HG03097 (cell line): ENCODE measurements at regions not wholly inside any gene's neighbourhood (a gene's known extent, or its start where the extent isn't known, plus 50 kb on each side); places are given as distances from the start of the nearest gene placed in this dataset.
A peak's percentile ranks its signal among the peaks of the same experiment; 100 is the strongest.

Experiments
- ATAC-seq: cut with Tn5 transposase; IDR thresholded peaks from one replicate; pipeline ENCODE4 v1.9.1; 2021; ENCODE audit not compliant: unreplicated experiment, low FRiP score

DNA sequence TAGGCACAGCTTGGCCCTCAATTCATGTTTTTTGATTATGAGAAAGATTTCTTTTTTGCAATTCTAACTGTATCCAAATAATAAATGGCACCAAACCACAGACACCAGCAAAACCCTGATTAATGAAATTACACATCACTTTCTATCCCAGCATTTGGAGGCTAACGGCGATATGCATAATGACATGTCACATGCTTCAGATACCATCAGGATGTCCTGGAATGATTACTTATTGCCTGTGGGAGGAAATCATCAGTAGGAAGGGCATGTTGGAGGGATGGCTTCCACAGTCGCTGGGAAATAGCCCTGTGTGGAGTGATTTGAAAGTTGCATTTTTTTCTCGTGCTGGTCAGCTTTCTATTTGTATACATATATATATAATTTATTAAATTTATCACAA is 121.7 kb downstream of the CMPK2 start:
- ATAC-seq: no peak

DNA sequence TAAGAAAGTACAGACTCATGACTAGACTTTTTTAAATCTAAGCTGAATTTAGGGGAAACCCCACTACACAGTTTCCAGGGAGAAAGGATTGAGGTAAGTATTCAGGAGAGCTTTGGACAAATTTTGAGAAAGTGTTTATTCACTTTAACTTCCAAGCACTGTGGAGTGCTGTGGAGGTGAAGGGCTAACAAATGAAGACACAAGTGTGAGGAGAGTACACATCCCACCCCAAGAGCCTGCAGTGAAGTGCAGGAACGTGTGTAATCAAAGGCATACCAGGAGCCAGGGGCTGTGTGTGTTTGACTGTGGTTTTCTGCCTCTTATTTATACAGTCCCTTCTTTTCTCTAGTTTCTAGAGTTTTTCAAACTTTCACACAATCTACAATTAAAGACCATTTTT is 118.3 kb downstream of the CMPK2 start:
- ATAC-seq: no peak

DNA sequence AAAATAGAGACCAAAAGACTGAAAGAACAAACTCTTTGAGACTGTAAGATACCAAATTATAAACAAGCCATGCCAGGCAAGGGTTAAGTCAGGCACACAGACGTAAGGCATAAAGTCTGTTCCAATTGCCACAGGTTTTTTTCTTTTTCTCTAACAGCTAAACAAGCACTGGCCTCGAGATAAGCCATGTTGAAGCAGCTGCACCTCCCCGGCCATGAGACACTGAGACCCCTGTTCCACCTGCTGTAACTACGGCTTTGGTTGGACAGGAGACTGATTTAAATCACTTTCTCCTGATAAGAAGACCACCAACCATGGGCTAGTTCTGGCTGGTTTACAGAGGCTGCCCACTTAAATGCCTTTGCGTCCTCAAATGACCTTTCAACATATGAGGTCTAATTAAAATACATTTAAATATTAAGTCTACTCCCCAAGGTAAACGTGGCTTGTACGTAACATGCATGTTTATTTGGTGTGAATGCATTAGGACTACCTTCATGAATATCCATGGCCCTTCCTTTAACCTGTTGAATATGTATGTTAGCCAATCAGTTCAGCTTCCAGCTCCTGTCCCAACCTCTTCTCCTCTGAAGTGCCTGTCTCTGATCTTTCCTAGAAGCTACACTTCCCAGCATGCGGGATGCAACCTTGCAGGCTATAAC is 117.2 kb downstream of the CMPK2 start:
- no peak for ATAC-seq

DNA sequence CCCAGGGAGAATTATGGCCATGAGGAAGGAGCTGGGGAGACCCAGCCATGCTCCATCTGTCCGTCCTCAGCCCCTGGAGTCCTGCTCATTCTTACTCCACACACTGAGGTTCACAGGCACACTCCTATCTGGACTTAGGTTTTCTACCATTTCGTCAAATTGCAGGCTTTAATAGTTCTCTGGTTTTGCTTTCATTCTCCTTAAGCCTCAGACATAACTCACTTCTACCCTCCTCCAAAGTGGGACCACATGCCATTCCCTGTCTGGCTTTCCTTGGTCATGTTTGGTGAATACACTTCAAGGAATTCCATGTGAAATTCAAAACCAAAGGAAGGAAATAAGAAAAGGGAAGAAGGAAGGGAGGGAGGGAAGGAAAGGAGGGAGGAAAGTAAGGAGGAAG is 115.7 kb downstream of the CMPK2 start:
- no peak for ATAC-seq

DNA sequence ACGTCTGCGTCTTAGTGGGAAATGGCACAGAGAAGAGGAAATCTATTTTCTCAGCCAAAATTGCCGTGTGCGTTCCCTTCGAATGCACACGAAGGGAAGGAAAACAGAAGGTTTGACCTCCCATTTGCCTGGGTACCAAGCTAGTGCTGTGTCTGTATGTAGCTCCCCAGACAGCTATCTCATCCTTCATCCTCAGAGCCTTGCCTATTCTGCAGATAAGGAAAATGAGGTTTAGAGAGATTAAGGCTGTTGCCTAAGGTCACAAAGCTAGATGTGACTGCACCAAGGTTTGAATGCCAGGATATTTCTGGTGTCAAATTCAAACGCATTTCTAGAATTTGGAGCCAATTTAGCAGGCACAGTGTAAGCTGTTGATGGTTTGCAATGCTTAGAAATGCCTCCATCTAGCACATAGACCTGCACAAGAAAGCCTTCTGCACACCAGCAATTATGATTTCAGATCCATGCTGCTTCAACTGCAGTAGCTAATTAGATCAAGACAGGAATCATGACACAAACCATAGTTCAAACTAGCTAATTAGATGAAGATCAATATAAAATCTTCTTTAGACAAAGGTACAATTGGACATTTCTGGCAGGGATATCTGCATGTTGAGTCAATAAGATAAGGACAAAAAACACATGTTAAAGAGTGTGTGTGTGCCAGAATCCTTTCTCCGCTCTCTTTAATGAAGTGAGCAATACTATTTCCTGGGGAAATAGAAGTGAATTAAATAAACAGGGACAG is 115.1 kb downstream of the CMPK2 start:
- ATAC-seq: no peak

DNA sequence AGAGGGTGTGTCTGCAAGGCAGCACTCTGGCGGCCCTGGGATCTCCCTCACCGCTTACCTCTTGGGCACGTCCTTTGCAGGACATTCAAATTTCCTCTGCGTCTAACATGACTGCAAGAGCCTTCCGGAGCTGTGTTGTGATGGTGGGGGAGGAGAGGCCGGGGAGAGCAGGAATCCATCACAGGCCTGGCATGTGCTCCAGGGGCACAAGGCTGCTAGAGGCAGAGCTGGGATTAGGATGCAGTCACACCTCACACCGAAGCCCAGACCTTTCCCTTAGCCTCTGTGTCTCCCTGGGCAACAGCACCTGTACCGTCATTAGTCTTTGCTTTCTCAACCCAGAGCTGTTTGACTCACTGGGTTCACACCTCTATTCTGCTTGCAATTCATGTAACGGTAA is 111.3 kb downstream of the CMPK2 start:
- ATAC-seq: no peak

DNA sequence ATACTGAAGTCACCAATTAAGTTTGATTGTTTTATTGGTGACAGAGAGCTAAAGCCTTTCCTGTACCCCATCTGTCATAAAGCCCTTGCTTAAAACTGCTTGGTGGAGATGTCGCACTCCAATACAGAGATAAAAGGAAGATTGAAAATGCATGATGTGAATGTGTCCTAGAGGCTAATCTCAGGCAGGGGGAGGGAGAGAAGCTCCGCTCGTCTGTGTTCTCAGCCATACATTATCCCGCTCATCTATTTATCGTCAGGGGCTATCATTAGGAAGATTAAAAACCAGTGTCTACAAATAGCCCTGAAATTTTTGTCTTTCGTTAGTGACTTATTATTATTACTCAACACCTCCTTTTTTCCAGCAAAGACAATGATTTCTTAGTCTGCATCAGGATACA is 110.3 kb downstream of the CMPK2 start:
- no peak for ATAC-seq

DNA sequence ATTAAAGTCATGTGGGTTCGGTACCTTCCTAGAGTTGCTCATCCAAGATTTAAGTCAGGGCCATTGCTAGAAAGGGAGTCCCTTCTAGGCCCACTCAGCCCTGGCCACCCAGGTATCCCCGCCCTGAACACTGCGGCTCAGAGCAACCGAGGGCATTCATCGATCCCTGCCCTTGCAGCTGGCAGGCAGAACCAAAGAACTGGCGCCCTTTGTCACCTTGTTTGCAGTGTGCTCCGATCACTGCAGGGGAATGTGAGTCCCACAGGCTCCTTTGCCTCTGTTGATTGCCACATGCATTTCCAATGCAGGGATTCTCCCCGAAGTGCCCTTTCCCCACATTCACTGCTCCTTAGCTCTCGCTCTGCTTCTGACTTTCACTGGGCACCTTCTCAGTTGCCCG is 108.5 kb downstream of the CMPK2 start:
- no peak for ATAC-seq

DNA sequence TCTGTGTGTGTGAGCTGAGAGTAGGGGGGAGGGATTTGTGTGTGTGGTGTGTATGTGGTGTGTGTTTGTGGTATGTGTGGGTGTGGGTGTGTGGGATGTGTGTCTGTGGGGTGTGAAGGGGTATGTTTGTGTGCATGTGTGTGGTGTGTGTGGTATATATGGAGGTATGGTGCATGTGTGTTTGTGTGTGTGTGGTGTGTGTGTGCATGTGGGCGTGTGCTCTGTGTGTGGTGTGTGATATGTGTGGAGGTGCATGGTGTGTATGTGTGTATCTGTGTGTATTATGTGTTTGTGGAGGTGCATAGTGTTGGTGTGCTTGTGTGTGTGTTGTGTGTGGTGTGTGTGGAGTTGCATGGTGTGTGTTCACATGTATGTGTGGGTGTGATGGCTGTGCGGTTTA is 106.0 kb downstream of the CMPK2 start:
- ATAC-seq: no peak

DNA sequence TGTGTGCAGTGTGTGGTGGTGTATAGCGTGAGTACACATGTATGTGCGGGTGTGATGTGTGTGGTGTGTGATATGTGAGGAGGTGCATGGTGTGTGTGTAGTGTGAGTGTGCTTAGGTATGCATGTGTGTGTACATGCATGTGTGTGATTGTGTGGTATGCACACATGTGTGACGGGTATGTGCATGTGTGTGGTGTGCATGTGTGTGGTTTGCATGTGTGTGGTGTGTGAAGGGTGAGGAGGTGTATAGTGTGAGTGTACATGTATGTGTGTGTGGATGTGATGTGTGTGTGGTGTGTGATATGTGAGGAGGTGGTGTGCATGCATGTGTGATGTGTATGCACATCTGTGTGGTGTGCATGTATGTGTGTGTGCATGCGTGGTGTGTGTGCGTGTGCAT is 105.6 kb downstream of the CMPK2 start:
- ATAC-seq: no peak

DNA sequence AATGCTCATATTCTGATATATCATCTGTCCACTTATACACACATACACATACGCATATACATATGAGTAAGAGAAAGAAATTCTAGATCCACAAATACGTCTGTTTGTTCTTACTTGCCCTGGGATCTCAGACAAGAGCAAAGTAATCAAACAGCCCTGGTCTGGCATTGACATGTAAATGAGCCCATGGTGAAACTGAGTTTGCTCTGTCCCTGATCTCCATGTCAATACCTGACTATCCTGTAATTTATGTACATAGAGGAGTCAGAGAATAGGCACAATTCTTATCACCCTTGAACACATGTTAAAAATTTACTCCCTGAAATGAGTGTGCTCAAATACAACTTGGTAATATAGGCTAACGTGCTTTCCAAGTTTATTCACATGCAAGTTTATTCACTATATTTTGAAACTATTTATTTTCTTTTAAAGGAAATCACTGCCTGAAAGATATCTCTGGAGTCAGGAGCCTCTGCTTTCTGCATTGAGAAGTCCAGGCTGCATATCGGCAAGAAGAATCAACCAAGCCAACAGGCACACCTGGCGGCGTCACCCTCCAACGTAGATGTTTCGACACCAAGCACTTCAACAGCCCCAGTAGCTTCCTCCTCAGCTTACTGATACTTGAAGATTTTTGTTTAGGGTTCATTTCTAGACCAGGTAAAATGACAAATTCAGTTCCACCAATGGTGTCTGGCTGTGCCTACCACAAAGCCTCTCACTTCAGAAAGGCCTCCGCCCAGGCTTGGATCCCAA is 100.6 kb downstream of the CMPK2 start:
- ATAC-seq: no peak

DNA sequence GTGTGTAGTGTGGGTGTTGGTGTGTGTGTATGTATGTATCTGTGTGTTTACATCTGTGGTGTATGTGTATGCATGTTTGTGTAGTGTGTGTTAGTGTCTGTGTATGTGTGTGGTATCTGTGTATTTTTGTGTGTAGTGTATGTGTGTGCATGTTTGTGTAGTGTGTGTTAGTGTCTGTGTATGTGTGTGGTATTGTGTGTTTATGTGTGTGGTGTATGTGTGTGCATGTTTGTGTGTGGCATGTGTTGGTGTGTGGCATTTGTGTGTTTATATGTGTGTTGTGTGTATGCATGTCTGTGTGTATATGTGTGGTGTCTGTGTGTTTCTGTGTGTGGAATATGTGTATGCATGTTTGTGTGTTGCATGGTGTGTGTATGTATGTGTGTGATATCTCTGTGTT is 96.4 kb downstream of the CMPK2 start:
- ATAC-seq: no peak

DNA sequence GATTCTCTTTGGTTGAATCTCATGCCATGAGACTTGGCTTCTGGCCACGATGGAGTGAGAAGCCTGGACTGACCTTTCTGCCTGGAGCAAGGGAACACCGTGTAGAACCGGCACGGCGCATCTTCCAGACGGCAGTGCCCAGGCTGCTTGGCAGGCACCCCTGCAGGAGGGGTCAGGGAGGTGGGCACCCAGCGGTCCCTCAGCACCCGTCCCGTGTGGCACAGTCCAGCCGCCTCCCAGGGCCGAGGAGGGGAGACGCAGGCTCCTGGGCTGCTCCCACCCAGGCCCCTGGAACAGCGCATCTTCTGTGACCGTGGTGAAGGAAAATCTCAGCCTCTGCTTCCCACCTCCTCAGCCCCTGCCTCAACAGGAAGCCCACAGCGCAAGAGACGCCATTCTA is 95.7 kb downstream of the CMPK2 start:
- no peak for ATAC-seq

DNA sequence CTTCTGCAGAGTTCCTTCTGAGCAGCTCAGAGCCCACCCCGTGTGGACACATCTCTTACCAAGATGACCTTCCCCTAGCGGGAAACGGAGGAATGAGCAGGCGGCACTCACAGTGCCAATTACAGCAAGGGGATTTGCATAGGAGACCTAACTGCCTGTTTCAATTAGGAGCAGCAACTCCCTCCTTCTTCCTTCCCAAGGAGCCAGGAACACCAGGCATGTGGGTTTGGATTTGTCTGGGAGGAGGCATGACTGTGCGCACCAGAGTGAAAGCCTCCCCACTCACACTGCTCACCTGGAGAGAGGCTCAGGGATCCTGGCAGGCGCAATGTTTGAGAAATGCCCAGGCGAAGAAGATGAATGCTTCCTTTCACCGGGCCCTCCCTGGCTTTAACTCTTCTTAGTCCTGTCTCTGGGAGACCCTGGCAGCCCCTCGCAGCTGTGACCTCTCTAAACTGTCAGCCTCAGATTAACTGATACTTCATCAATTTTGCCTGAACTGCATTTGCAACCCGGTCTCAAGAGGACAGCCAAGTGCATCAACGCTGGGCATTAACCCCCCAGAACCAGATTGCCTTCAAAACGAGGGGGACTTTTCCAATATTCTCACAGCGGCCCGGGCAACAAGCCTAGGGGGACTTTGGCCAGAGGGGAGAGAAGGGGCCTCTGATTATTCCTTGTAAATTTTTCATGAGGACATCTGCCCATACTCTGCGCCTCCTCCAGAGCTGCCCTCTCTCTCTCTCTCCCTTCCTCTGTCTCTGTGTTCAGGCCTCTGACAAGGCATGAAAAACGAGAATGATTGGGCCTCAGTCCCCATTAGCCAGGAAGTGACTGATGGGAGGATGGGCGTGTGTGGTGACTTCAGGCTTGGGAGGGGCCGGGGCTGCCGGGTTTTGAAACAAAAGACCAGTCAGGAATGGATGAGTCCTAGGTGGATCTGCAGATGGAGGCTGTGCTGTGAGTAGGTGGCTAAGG is 93.8 kb downstream of the CMPK2 start:
- no peak for ATAC-seq

DNA sequence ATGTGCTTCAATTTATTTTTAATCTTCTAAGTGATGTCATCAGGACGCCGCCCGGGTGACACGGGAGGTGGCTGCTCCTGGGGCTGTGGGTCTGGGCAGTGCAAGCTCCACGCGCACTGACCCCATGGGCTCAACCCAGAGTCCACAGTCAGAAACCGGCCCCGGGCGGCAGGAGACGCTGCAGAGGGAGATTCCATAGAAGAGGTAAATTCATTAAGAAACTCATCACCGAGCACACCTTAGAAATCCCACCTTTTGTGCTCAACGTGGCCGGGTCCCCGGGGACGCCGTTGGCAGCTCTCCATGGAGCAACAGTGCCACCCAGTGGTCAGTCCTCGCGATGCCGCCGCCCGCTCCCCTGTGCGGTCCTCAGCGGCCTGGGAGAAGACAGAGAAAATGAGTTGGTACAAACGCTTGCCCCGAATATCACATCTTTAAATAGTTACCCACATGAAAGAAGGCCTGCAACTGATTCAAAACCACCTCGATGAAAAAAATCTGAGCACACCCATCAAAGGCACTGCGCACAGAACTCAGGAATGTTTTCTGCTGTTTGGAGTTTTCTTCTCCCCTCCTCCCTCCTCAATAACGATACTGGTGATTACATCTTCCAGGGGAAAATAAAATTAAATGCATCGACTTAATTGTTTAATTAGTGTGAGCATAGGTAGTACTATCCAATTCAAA is 92.6 kb downstream of the CMPK2 start:
- peak; percentile 82 for ATAC-seq

DNA sequence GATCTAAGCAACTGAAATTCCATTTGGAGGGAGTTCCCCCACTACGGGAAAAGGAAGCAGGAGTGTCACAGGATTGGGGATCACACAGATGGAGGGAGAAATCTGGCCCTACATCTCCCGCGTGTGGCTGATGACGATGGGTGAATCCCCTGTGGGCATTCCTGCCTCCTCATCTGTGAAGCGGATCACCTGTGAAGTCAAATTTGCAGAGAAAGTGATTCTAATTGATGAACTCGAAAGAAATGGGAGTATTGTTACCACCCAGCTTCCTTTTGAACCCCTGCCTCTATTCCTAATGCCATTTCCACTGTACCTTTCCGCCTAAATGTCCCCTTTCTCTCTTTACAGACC is 92.0 kb downstream of the CMPK2 start:
- ATAC-seq: no peak

DNA sequence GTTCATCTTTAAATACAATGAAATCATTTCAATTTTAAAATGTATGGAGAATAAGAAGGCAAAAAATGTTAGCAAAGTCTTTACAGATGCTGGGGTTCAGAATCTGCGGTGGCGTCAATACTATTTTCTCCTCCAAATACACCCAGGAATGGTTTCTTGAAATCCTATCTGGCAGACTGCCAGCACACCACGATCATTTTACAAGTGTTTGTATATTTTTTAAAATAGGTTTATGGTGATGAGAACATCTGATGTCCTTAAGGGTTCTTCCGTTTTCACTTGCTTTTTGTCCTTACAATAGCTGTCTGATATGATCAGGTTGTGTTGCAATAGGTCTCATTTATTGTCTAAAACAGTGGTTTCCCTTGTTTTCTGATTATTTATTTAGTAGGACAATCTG is 89.6 kb downstream of the CMPK2 start:
- ATAC-seq: no peak

DNA sequence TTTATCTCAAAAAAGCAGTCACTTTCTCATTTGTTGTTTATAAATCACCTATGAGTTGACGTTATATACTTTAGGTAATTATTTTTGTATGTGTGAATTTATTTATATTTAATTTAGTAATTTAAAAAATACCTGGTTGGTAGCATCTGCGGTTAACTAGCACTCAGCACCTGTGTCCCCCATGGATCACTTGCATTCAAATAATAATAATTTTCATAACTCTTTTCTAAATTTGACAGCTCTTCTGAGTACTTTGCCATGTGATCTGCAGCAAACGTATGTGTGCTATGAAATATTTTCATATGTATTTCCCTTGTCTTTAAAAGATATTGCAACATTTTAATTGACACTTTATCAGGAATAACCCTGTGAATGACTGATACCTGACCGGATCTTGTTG is 88.1 kb downstream of the CMPK2 start:
- no peak for ATAC-seq

DNA sequence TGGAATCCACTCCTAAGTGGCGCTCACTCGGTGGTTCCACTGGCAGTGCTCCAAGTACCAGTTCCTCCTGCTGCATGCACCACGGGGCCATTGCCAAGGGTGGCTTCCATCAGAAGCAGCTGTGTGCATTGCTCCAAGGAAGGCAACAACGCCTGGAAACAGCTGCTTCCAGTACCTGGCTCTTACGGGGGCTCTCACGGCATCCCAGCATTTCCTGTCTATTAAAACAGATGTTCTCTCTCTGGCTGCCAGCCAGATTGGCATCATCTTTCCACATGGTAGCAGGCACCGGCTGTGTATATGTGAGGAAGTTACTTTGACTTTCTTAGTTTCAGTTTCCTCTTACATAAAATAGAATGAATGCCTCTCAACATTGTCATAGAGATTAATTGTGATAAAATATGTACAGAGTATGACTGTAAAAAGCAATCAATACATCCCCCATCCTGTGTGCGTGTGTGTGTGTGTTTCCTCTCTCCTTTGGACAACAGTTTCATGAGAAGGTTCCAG is 84.9 kb downstream of the CMPK2 start:
- peak; percentile 83 for ATAC-seq
